WI38 (cell line): ENCODE measurements at regions not wholly inside any gene's neighbourhood (a gene's known extent, or its start where the extent isn't known, plus 50 kb on each side); places are given as distances from the start of the nearest gene placed in this dataset.

Experiments used
- H3K4me3 ChIP-seq: 2 replicates; pipeline ENCODE4 v1.5.1; 2011; ENCODE audit warnings: low read depth, mild to moderate bottlenecking, control low read depth, low read length
- TF ChIP-seq, protein P1 (sequence below): IDR thresholded peaks from 2 replicates; pipeline ENCODE4 v1.5.1; 2012; ENCODE audit warnings: low read depth, mild to moderate bottlenecking, control low read depth, low read length

DNA sequence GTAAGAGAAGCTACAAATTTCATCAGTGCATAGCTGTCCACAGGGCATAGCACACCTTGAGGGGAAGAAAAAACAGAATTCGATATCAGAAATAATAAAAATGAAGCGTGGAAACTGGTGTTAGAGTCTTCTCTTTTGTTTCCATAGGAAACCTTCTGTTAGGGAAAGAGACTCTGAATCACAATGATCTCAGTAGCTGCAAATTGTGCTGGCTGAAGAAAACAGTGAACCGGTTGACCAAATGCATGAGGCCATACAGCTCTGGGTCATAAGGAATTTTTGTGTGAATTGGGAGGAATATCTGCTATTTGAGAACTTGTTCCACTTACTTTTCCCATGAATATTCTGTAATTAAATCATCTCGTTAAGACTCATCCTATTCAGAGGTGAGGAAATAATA, 580.2 kb upstream of the NECTIN3 start:
- H3K4me3 ChIP-seq, result no peak overlapping the region

DNA sequence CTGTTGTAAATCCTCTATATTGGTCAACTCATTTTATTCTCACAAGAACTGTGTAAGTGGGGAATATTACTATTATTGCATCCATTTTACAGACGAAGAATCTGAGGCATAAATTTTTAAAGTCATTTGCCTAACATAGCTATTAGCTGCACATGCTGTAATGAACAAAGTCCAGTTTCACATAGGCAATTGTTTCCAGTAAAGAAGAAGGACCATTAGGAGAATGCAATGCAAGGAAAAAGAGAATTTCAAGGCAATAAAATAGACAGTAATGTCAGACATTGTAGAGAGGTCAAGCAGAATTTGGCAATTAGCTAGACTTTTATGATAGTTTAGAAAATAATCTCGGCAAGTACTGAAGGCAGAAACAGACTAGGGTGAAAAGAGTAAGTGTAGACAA, 578.7 kb upstream of the NECTIN3 start:
- TF ChIP-seq, protein P1, sequence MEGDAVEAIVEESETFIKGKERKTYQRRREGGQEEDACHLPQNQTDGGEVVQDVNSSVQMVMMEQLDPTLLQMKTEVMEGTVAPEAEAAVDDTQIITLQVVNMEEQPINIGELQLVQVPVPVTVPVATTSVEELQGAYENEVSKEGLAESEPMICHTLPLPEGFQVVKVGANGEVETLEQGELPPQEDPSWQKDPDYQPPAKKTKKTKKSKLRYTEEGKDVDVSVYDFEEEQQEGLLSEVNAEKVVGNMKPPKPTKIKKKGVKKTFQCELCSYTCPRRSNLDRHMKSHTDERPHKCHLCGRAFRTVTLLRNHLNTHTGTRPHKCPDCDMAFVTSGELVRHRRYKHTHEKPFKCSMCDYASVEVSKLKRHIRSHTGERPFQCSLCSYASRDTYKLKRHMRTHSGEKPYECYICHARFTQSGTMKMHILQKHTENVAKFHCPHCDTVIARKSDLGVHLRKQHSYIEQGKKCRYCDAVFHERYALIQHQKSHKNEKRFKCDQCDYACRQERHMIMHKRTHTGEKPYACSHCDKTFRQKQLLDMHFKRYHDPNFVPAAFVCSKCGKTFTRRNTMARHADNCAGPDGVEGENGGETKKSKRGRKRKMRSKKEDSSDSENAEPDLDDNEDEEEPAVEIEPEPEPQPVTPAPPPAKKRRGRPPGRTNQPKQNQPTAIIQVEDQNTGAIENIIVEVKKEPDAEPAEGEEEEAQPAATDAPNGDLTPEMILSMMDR, result no peak

More for the DNA sequence above, 580.2 kb upstream of the NECTIN3 start:
- TF ChIP-seq, protein P1, result no peak

DNA sequence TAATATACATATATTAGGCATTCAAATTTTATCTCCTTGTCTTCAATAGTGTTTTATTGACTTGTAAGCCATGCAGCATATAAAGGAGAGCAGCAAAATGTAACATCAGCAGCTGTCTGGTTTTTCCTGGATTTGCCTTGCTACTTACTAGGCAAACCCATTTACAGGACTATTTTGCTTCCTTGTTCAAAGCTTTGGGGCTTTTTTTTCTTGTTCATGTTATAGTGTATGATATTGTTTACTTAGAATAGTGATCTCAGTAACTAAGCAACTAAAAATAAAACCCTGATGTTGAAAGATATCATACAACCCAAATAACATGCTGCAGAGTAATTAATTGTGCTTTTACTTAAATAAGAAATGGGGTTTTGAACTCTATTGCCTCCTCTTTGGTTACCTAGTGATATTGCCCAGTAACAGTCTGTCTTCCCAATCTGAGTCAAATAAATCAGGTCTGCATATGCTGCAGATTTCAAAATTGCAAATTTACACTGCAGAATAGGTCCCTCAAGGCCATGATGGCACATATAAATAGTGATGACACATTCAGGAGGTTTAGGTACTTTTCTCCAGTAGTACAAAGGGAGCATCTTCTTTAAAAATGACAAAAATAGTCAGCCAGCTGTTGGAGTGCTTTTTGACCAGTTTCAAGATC, 578.1 kb upstream of the NECTIN3 start:
- TF ChIP-seq, protein P1, result no peak
- H3K4me3 ChIP-seq, result no peak overlapping the region

More for the DNA sequence above, 578.7 kb upstream of the NECTIN3 start:
- H3K4me3 ChIP-seq, result no peak overlapping the region

DNA sequence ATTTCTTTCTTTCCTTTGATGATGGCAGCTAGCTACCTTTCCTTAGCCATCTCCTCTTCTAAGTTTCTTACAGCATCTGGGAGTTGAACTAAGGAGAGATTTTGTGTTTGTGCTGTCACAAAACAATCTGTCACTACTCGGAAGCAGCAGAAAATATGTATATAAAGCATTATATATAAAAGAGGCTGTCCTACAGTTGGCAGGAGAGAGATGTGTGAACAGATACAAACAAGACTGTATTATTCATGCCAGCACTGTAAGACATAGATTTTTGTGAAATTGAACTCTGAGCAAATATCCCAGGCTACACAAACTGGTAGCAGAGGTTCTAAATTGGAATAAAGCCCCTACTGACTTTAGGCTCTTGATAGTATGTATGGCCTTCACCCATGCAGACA, 577.5 kb upstream of the NECTIN3 start:
- TF ChIP-seq, protein P1, result no peak
- no peak overlapping the region for H3K4me3 ChIP-seq

DNA sequence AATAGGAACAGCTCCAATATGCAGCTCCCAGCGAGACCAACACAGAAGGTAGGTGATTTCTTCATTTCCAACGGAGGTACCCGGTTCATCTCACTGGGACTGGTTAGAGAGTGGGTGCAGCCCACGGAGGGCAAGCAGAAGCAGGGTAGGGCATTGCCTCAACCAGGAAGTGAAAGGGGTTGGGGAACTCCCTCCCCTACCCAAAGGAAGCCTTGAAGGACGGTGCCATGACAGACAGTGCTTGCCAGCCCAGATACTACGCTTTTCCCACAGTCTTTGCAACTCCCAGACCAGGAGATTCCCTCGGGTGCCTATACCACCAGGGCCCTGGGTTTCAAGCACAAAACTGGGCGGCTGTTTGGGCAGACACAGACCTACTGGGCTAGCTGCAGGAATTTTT, 576.9 kb upstream of the NECTIN3 start:
- no peak overlapping the region for H3K4me3 ChIP-seq
- TF ChIP-seq, protein P1, result no peak

DNA sequence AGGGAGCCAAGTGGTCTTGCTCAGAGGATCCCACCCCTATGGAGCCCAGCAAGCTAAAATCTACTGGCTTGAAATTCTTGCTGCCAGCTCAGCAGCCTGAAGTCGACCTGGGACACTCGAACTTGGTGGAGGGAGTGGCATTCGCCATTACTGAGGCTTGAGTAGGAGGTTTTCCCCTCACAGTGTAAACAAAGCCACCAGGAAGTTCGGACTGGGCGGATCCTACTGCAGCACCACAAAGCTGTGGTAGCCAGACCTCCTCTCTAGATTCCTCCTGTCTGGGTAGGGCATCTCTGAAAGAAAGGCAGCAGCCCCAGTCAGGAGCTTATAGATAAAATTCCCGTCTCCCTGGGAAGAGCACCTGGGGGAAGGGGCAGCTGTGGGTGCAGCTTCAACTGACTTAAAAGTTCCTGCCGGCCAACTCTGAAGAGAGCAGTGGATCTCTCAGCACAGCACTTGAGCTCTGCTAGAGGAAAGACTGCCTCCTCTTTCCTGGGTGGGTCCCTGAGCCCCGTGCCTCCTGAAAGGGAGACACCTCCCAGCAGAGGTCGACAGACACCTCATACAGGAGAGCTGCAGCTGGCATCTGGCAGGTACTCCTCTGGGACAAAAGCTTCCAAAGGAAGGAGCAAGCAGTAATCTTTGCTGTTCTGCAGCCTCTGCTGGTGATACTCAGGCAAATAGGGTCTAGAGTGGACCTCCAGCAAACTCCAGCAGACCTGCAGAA, 576.3 kb upstream of the NECTIN3 start:
- TF ChIP-seq, protein P1, result no peak
- H3K4me3 ChIP-seq, result no peak overlapping the region

DNA sequence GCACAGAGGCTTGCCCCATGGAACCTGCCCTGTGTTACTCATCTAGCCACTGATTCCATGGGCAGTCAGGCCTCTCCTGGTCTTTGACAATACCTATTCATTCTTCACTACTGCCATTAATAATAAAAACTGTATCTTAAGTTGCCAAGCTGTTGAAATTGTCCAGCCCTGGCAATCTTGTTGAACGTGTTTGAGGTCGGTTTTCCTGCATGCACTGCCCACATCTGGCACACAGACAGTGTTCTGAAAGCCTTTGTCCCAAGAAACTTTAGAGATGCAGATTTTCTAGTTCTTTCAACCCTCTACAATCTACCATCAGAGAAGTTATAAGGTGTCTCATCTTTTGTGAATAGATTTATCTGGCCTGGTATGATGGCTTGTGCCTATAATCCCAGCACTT, 567.2 kb upstream of the NECTIN3 start:
- H3K4me3 ChIP-seq, result no peak overlapping the region
- TF ChIP-seq, protein P1, result no peak
